Activated naive CD4-positive, alpha-beta T cell treated with anti-CD3 and anti-CD28 coated beads, Interleukin-2, amount 10 ng/mL, durations not matched to agents 7 days and 5 days (primary cell): ENCODE measurements at regions not wholly inside any gene's neighbourhood (a gene's known extent, or its start where the extent isn't known, plus 50 kb on each side); places are given as distances from the start of the nearest gene placed in this dataset.

Source experiments
- CTCF ChIA-PET: fragments of 350-600 bp; sonication (Branson Sonifier 250); formaldehyde crosslinking; loops from one replicate; lab custom pipeline; 2021; ENCODE audit warnings: antibody characterized with exemption; lab: Charles Lee
- DNase-seq: peaks from one replicate; pipeline ENCODE4 v3.0.0-alpha.2; 2020
- H3K27ac Mint-ChIP-seq: one replicate; pipeline ENCODE4 v1.8.0; 2021; ENCODE audit warnings: mild to moderate bottlenecking, moderate library complexity, mixed read lengths
- H3K27me3 Mint-ChIP-seq: one replicate; pipeline ENCODE4 v1.8.0; 2021; ENCODE audit warnings: mild to moderate bottlenecking, mixed read lengths
- H3K36me3 Mint-ChIP-seq: one replicate; pipeline ENCODE4 v1.8.0; 2021; ENCODE audit warnings: mixed read lengths
- H3K4me1 Mint-ChIP-seq: one replicate; pipeline ENCODE4 v1.8.0; 2021; ENCODE audit warnings: mixed read lengths
- H3K4me3 Mint-ChIP-seq: one replicate; pipeline ENCODE4 v1.8.0; 2021; ENCODE audit warnings: mild to moderate bottlenecking, moderate library complexity, mixed read lengths
- H3K9me3 Mint-ChIP-seq: one replicate; pipeline ENCODE4 v1.8.0; 2021; ENCODE audit warnings: mixed read lengths

- no peaks in the 10 kb centered on the region for H3K4me1 Mint-ChIP-seq
- CTCF ChIA-PET, result no interaction called here
- DNase-seq, result no peak
Measured at GRCh38 chr2:156708051-156708450, 271.9 kb downstream of the GPD2 start.

GRCh38 chr2:156709091-156709490 is 272.9 kb downstream of the GPD2 start:
- CTCF ChIA-PET, result no interaction called here
- H3K4me1 Mint-ChIP-seq, result no peaks in the 10 kb centered on the region
- H3K9me3 Mint-ChIP-seq, result no peaks in the 10 kb centered on the region
- H3K27me3 Mint-ChIP-seq, result peaks cover 2% of the 10 kb centered on the region
- H3K27ac Mint-ChIP-seq, result no peak overlapping the region
- H3K36me3 Mint-ChIP-seq, result no peaks in the 10 kb centered on the region
- H3K4me3 Mint-ChIP-seq, result no peak overlapping the region
- no peak for DNase-seq

More at GRCh38 chr2:156708051-156708450, 271.9 kb downstream of the GPD2 start:
- Mint-ChIP-seq H3K27ac (no peak overlapping the region), H3K4me3 (no peak overlapping the region), H3K9me3 (no peaks in the 10 kb centered on the region), H3K27me3 (no peaks in the 10 kb centered on the region), H3K36me3 (no peaks in the 10 kb centered on the region)

DNA sequence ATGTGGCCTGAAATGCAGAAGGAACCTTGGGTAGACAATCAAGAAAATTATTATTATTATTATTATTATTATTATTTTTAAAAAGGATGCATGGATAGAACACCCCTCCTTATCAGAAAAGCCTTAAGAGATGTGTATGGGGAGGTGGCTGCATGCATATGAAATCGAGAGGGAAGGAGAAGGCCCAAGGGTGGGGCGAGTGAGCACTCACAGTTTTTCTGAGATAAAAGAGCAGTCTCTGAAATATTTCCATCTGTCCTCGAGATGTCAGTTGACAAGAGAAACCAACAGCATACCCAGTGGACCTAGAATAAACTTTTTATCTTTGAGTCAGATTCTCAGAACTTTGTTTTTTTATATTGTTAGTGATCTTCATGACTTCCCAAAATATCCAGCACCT is 282.9 kb downstream of the GPD2 start:
- H3K4me1 Mint-ChIP-seq, result no peaks in the 10 kb centered on the region
- H3K27me3 Mint-ChIP-seq, result peaks cover 7% of the 10 kb centered on the region
- CTCF ChIA-PET, result no interaction called here
- H3K4me3 Mint-ChIP-seq, result no peak overlapping the region
- no peak for DNase-seq
- H3K27ac Mint-ChIP-seq, result no peak overlapping the region
- no peaks in the 10 kb centered on the region for H3K9me3 Mint-ChIP-seq
- H3K36me3 Mint-ChIP-seq, result no peaks in the 10 kb centered on the region

GRCh38 chr2:156727867-156728266 is 291.7 kb downstream of the GPD2 start:
- H3K27ac Mint-ChIP-seq, result no peak overlapping the region
- no peaks in the 10 kb centered on the region for H3K36me3 Mint-ChIP-seq
- CTCF ChIA-PET, result no interaction called here
- no peaks in the 10 kb centered on the region for H3K27me3 Mint-ChIP-seq
- H3K4me3 Mint-ChIP-seq, result no peak overlapping the region
- no peak for DNase-seq
- no peaks in the 10 kb centered on the region for H3K9me3 Mint-ChIP-seq
- H3K4me1 Mint-ChIP-seq, result no peaks in the 10 kb centered on the region

- H3K27ac Mint-ChIP-seq, result no peak overlapping the region
- no peak for DNase-seq
- CTCF ChIA-PET, result no interaction called here
- H3K4me3 Mint-ChIP-seq, result no peak overlapping the region
- H3K4me1 Mint-ChIP-seq, result no peaks in the 10 kb centered on the region
- no peaks in the 10 kb centered on the region for H3K9me3 Mint-ChIP-seq
- H3K27me3 Mint-ChIP-seq, result no peaks in the 10 kb centered on the region
- H3K36me3 Mint-ChIP-seq, result no peaks in the 10 kb centered on the region
Measured at GRCh38 chr2:156728328-156728727, 292.1 kb downstream of the GPD2 start.

GRCh38 chr2:156731506-156731905 is 295.3 kb downstream of the GPD2 start:
- Mint-ChIP-seq H3K36me3 (no peaks in the 10 kb centered on the region), H3K27me3 (no peaks in the 10 kb centered on the region), H3K4me3 (no peak overlapping the region), H3K9me3 (no peaks in the 10 kb centered on the region), H3K27ac (no peak overlapping the region), H3K4me1 (no peaks in the 10 kb centered on the region)
- CTCF ChIA-PET, result no interaction called here
- DNase-seq, result no peak

- CTCF ChIA-PET, result interaction anchor here (0.8 kb wide), 1 partner anchor 1412 kb away, joined by 3 read pairs; no protein-coding TSS in a partner anchor
- Mint-ChIP-seq H3K36me3 (no peaks in the 10 kb centered on the region), H3K27me3 (no peaks in the 10 kb centered on the region)
Measured at GRCh38 chr2:156736950-156737349, 300.8 kb downstream of the GPD2 start.

GRCh38 chr2:156739301-156739700 is 303.1 kb downstream of the GPD2 start:
- Mint-ChIP-seq H3K27ac (no peak overlapping the region), H3K4me1 (no peaks in the 10 kb centered on the region), H3K9me3 (no peaks in the 10 kb centered on the region), H3K27me3 (no peaks in the 10 kb centered on the region), H3K36me3 (no peaks in the 10 kb centered on the region), H3K4me3 (no peak overlapping the region)
- no peak for DNase-seq
- CTCF ChIA-PET, result no interaction called here

More at GRCh38 chr2:156736950-156737349, 300.8 kb downstream of the GPD2 start:
- DNase-seq, result no peak
- Mint-ChIP-seq H3K4me3 (no peak overlapping the region), H3K4me1 (no peaks in the 10 kb centered on the region), H3K27ac (no peak overlapping the region), H3K9me3 (no peaks in the 10 kb centered on the region)

DNA sequence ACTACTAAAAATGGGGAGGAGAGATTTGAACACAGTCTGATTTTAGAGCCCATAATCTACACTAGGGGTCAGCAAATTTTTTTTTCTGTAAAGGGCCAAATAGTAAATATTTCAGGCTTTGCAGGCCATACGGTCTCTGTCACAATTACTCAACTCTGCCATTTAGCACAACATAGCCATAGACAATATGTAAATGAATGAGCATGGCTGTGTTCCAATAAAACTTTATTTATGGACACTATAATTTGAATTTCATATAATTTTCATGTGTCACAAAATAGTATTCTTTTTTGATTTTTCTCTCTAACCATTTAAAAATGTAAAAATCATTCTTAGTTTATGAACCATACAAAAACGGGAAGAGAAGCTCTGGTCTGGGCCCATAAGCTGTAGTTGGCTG is 309.4 kb downstream of the GPD2 start:
- CTCF ChIA-PET, result no interaction called here
- no peak overlapping the region for H3K27ac Mint-ChIP-seq
- no peaks in the 10 kb centered on the region for H3K9me3 Mint-ChIP-seq
- no peaks in the 10 kb centered on the region for H3K36me3 Mint-ChIP-seq
- no peak for DNase-seq
- no peaks in the 10 kb centered on the region for H3K27me3 Mint-ChIP-seq
- H3K4me3 Mint-ChIP-seq, result no peak overlapping the region
- no peaks in the 10 kb centered on the region for H3K4me1 Mint-ChIP-seq

DNA sequence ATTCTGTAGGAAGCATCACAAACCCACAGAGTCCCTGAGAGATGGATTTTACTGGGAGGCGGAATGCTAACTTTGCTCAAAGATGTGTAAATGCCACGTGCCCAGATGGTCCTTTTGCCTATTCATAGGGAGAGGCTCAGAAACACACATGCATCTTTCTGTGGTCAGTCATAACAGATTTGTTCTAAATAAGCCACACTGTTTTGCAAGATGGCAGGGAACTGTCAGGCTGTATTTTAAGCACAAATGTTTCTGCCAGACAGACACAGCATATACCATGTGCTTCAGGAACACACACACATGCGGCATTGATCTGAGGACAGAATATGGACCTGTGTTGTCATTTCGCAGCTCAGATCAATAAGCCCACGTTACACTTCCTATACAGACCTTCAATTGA is 312.0 kb downstream of the GPD2 start:
- CTCF ChIA-PET, result no interaction called here
- DNase-seq, result no peak
- H3K4me3 Mint-ChIP-seq, result no peak overlapping the region
- no peaks in the 10 kb centered on the region for H3K4me1 Mint-ChIP-seq
- H3K36me3 Mint-ChIP-seq, result no peaks in the 10 kb centered on the region
- no peak overlapping the region for H3K27ac Mint-ChIP-seq
- no peaks in the 10 kb centered on the region for H3K9me3 Mint-ChIP-seq
- no peaks in the 10 kb centered on the region for H3K27me3 Mint-ChIP-seq

DNA sequence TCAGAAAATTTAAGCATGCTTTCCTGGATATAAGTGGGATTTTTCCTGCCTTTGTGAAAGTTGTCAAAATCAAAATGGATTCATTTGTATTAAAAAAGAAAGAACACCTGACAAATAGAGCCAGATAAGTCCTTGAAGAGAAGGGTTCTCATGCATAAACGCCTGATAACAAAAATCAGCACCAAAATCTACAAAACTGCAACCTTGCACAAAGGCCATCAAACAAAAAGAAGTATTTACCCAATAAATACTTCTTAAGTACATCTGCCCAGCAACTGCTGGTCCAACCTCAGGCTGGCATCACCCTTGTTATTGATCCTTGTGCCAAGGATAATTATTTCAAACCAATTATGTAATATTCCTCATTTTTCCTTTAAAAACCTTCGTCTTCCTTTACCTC is 315.9 kb downstream of the GPD2 start:
- no peak overlapping the region for H3K27ac Mint-ChIP-seq
- no peaks in the 10 kb centered on the region for H3K4me1 Mint-ChIP-seq
- no peaks in the 10 kb centered on the region for H3K36me3 Mint-ChIP-seq
- H3K27me3 Mint-ChIP-seq, result no peaks in the 10 kb centered on the region
- CTCF ChIA-PET, result no interaction called here
- H3K9me3 Mint-ChIP-seq, result no peaks in the 10 kb centered on the region
- H3K4me3 Mint-ChIP-seq, result no peak overlapping the region
- DNase-seq, result no peak

GRCh38 chr2:156753766-156754165 is 317.6 kb downstream of the GPD2 start:
- Mint-ChIP-seq H3K27me3 (no peaks in the 10 kb centered on the region), H3K9me3 (no peaks in the 10 kb centered on the region), H3K27ac (no peak overlapping the region), H3K36me3 (no peaks in the 10 kb centered on the region), H3K4me3 (no peak overlapping the region), H3K4me1 (no peaks in the 10 kb centered on the region)
- no peak for DNase-seq
- CTCF ChIA-PET, result no interaction called here

GRCh38 chr2:156756516-156756915 is 320.3 kb downstream of the GPD2 start:
- no peaks in the 10 kb centered on the region for H3K36me3 Mint-ChIP-seq
- no peaks in the 10 kb centered on the region for H3K4me1 Mint-ChIP-seq
- no peaks in the 10 kb centered on the region for H3K27me3 Mint-ChIP-seq
- no peak overlapping the region for H3K27ac Mint-ChIP-seq
- no peaks in the 10 kb centered on the region for H3K9me3 Mint-ChIP-seq
- H3K4me3 Mint-ChIP-seq, result no peak overlapping the region
- no peak for DNase-seq
- CTCF ChIA-PET, result no interaction called here

DNA sequence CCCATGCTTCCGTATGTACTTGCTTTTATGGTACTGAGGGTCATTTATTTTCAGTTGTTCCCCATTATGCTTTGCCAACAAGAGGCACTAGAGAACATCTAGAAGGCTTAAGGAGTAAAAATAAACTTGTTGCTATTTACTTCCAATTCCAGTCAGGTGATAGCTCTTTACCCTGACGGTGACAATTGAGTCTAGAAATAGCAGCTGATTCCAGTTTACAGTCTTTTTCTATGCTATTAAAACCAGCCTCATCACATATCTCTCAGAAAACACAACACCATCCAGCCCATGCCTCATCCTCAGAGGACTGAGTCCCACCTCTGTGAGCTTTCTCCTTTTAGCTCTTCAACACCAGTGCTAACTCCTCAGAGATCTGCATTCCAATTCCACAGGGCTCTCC is 327.0 kb downstream of the GPD2 start:
- no peak overlapping the region for H3K4me3 Mint-ChIP-seq
- no peak overlapping the region for H3K27ac Mint-ChIP-seq
- CTCF ChIA-PET, result no interaction called here
- H3K9me3 Mint-ChIP-seq, result no peaks in the 10 kb centered on the region
- no peaks in the 10 kb centered on the region for H3K27me3 Mint-ChIP-seq
- DNase-seq, result no peak
- H3K36me3 Mint-ChIP-seq, result no peaks in the 10 kb centered on the region
- H3K4me1 Mint-ChIP-seq, result no peaks in the 10 kb centered on the region

DNA sequence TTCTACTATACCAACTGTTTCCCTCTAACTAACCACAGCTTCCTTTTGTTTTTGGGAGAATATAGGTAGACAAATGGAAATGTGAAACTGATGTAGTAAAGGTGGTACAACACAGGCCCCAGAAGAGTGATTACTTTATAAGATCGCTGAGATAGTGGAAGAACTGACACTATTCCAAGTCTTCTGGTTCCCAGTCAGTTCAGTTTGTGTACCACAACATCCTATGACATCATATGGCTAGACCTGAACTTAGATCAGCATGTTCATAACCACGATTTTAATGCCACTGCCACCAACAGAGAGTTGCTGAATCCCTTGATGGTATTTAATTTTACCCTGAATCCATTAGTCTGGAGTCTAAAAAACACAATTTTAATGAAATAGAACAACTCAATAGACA is 328.9 kb downstream of the GPD2 start:
- no peaks in the 10 kb centered on the region for H3K4me1 Mint-ChIP-seq
- no peak for DNase-seq
- H3K9me3 Mint-ChIP-seq, result peaks cover 2% of the 10 kb centered on the region
- H3K36me3 Mint-ChIP-seq, result no peaks in the 10 kb centered on the region
- H3K27ac Mint-ChIP-seq, result no peak overlapping the region
- H3K4me3 Mint-ChIP-seq, result no peak overlapping the region
- H3K27me3 Mint-ChIP-seq, result no peaks in the 10 kb centered on the region
- CTCF ChIA-PET, result no interaction called here

DNA sequence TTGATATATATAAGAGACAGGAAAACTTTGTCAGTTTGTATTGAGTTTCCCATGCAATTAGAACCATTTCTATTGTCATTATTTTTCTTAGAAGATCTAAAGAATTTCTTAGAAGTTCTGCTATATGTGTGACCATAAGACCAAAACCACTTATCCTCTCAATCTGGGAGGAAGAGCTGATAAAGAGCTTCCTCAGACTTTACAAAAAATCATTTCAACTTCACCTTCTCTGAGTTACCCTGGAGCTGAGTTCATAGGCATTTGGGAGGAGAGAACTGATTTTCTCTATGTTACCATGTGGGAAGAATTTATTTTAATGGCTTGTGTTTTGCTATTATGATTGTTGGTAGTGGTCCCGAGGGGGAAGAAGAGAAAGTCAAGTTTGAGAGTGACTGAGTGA is 329.3 kb downstream of the GPD2 start:
- H3K4me1 Mint-ChIP-seq, result no peaks in the 10 kb centered on the region
- H3K27me3 Mint-ChIP-seq, result no peaks in the 10 kb centered on the region
- CTCF ChIA-PET, result no interaction called here
- peaks cover 2% of the 10 kb centered on the region for H3K9me3 Mint-ChIP-seq
- H3K27ac Mint-ChIP-seq, result no peak overlapping the region
- no peak for DNase-seq
- H3K4me3 Mint-ChIP-seq, result no peak overlapping the region
- H3K36me3 Mint-ChIP-seq, result no peaks in the 10 kb centered on the region
